ENCODE measurements at regions not wholly inside any gene's neighbourhood (a gene's known extent, or its start where the extent isn't known, plus 50 kb on each side); places are given as distances from the start of the nearest gene placed in this dataset.

DNA sequence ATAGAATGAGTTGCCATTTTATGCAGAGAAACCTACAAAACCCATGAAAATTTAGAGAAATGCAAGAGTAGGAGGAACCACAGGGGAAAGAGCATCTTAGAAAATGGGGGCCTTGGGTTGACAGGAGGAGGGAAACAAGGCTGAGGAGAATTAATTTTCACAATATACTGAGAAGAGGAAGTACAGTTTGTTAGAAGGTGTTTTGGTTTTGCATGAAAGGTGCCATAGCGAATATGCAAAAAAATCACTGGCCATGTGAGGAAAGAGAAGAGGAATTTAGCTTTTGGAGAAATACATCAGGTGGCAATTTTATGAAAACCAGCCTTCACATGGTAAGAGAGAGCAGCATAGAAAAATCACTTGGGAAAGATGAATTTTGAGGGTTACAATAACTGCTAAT, 413.9 kb upstream of the C2CD4B start:
- Histone ChIP-seq H3K27ac (ENCODE audit: low read depth, low read length, poor library complexity, severe bottlenecking) (no peak overlapping the region), H3K27me3 (replicated peaks; ENCODE audit: insufficient read depth, low read depth, low read length, poor library complexity) (no peaks in the 10 kb centered on the region), H3K9me3 (ENCODE audit: low read depth, low read length, poor library complexity, severe bottlenecking) (no peaks in the 10 kb centered on the region), H3K4me3 (ENCODE audit: low read depth, low read length, poor library complexity, severe bottlenecking) (no peak overlapping the region), H3K36me3 (ENCODE audit: insufficient read depth, low read length, poor library complexity, severe bottlenecking) (no peaks in the 10 kb centered on the region), H3K4me1 (ENCODE audit: insufficient read depth, low read length, poor library complexity, severe bottlenecking) (no peaks in the 10 kb centered on the region)
- intact Hi-C loops (cut with micrococcal nuclease; ENCODE audit: unreplicated experiment): no loop called here
- BruUV-seq (replicated peaks): no TSS peak
- DNase-seq (ENCODE audit: low spot score): no peak
- ChIA-PET POLR2A (ENCODE audit: low non-redundant PET) (no interaction called here), CTCF (no interaction called here)
- TF ChIP-seq, protein P1, sequence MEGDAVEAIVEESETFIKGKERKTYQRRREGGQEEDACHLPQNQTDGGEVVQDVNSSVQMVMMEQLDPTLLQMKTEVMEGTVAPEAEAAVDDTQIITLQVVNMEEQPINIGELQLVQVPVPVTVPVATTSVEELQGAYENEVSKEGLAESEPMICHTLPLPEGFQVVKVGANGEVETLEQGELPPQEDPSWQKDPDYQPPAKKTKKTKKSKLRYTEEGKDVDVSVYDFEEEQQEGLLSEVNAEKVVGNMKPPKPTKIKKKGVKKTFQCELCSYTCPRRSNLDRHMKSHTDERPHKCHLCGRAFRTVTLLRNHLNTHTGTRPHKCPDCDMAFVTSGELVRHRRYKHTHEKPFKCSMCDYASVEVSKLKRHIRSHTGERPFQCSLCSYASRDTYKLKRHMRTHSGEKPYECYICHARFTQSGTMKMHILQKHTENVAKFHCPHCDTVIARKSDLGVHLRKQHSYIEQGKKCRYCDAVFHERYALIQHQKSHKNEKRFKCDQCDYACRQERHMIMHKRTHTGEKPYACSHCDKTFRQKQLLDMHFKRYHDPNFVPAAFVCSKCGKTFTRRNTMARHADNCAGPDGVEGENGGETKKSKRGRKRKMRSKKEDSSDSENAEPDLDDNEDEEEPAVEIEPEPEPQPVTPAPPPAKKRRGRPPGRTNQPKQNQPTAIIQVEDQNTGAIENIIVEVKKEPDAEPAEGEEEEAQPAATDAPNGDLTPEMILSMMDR (conservative IDR thresholded peaks at IDR 0.05; ENCODE audit: low read depth, low read length): no peak
- TF ChIP-seq EZH2 (IDR thresholded peaks at IDR 0.05; ENCODE audit: borderline replicate concordance, low read depth, low read length, poor library complexity, severe bottlenecking): no peak

DNA sequence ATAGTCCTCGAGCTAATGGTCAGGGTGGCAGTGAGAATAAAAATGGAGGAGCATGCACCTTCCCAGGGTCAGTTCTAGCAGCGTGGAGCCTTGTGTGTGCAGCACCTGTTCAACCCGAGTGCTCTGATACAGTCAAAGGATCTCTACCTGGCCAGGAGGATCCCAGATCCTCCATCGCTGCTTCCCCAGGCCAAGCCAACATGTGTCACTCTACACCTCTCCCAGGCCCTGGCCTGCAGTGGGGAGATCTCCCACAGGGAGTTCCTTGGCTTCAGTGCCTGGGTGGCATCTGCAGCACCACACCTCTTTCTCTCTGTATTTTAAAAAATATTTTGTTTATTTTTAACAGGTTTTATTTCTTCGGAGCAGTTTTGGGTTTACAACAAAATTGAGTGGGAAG, 414.8 kb upstream of the C2CD4B start:
- BruUV-seq (replicated peaks): no TSS peak
- H3K9me3 ChIP-seq (ENCODE audit: low read depth, low read length, poor library complexity, severe bottlenecking): no peaks in the 10 kb centered on the region
- TF ChIP-seq EZH2 (IDR thresholded peaks at IDR 0.05; ENCODE audit: borderline replicate concordance, low read depth, low read length, poor library complexity, severe bottlenecking): no peak
- TF ChIP-seq, protein P1 (conservative IDR thresholded peaks at IDR 0.05; ENCODE audit: low read depth, low read length): no peak
- no peaks in the 10 kb centered on the region for H3K36me3 ChIP-seq (ENCODE audit: insufficient read depth, low read length, poor library complexity, severe bottlenecking)
- H3K4me1 ChIP-seq (ENCODE audit: insufficient read depth, low read length, poor library complexity, severe bottlenecking): no peaks in the 10 kb centered on the region
- CTCF ChIA-PET: no interaction called here
- H3K27me3 ChIP-seq (replicated peaks; ENCODE audit: insufficient read depth, low read depth, low read length, poor library complexity): no peaks in the 10 kb centered on the region
- POLR2A ChIA-PET (ENCODE audit: low non-redundant PET): no interaction called here
- no peak for DNase-seq (ENCODE audit: low spot score)
- H3K4me3 ChIP-seq (ENCODE audit: low read depth, low read length, poor library complexity, severe bottlenecking): no peak overlapping the region
- intact Hi-C loops (cut with micrococcal nuclease; ENCODE audit: unreplicated experiment): no loop called here
- no peak overlapping the region for H3K27ac ChIP-seq (ENCODE audit: low read depth, low read length, poor library complexity, severe bottlenecking)

DNA sequence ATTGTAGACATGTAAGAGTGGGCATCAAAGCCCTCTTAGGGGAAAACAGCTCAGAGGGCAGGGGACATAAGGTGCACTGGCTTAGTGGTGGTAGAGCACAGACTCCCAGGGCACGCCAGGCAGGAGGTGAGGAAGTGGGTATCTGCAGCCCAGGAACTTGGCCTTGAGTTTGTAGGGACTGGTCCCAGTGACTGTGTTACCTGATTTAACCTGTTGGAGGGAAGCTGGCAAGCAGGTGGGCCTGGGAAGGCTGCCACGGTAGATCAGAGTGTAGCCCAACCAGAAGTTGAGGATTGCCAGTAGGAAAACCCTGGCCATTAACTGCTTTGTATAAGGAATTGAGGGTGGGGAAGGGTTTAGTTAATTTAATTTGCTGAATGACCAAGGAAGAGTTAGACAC, 417.5 kb upstream of the C2CD4B start:
- BruUV-seq (replicated peaks): no TSS peak
- Histone ChIP-seq H3K27me3 (replicated peaks; ENCODE audit: insufficient read depth, low read depth, low read length, poor library complexity) (no peaks in the 10 kb centered on the region), H3K4me1 (ENCODE audit: insufficient read depth, low read length, poor library complexity, severe bottlenecking) (no peaks in the 10 kb centered on the region), H3K9me3 (ENCODE audit: low read depth, low read length, poor library complexity, severe bottlenecking) (no peaks in the 10 kb centered on the region), H3K4me3 (ENCODE audit: low read depth, low read length, poor library complexity, severe bottlenecking) (no peak overlapping the region), H3K27ac (ENCODE audit: low read depth, low read length, poor library complexity, severe bottlenecking) (no peak overlapping the region), H3K36me3 (ENCODE audit: insufficient read depth, low read length, poor library complexity, severe bottlenecking) (no peaks in the 10 kb centered on the region)
- TF ChIP-seq, protein P1 (conservative IDR thresholded peaks at IDR 0.05; ENCODE audit: low read depth, low read length): no peak
- no peak for TF ChIP-seq EZH2 (IDR thresholded peaks at IDR 0.05; ENCODE audit: borderline replicate concordance, low read depth, low read length, poor library complexity, severe bottlenecking)
- DNase-seq (ENCODE audit: low spot score): no peak
- CTCF ChIA-PET: no interaction called here
- POLR2A ChIA-PET (ENCODE audit: low non-redundant PET): no interaction called here
- intact Hi-C loops (cut with micrococcal nuclease; ENCODE audit: unreplicated experiment): no loop called here

All from A673 (cell line).